K562 (cell line): ENCODE measurements at regions not wholly inside any gene's neighbourhood (a gene's known extent, or its start where the extent isn't known, plus 50 kb on each side); places are given as distances from the start of the nearest gene placed in this dataset.

Source experiments
- ATAC-seq: fragments of 200-7000 bp; cut with Tn5 transposase; 3 replicates; pipeline ENCODE4 v1.9.1; 2020; ENCODE audit warnings: moderate library complexity
- BruUV-seq: library from RNA; stranded (reverse); fragments of 400-500 nt; replicated peaks from 2 replicates; lab custom pipeline; 2021; lab: Mats Ljungman, UMichigan
- CTCF ChIA-PET: fragments of 300-600 bp; formaldehyde crosslinking; extraction: SDS; loops from one replicate; lab custom pipeline; 2021; ENCODE audit warnings: low intra/inter-chr PET ratio; lab: Yijun Ruan, JAX
- POLR2A ChIA-PET: fragments of 300-600, 350-650 bp; sonication (Branson Sonifier 250); formaldehyde crosslinking; extraction: SDS; loops from one replicate; lab custom pipeline; 2021; ENCODE audit warnings: antibody characterized with exemption, inconsistent platforms; lab: Yijun Ruan, JAX
- DNase-seq, 4 experiments: peaks; one replicate each; pipeline versions ENCODE4 v3.0.0 to v3.0.0-alpha.2; 2011 to 2018; ENCODE audit warnings: low spot score in 3 of 4, mixed read lengths in 3 of 4; ENCODE audit errors: extremely low read depth in 1 of 4
- FAIRE-seq: peaks from 2 replicates; lab custom pipeline; 2011; peaks lifted over from hg19 to GRCh38; lab: Jason Lieb, UNC
- H2AFZ ChIP-seq: 2 replicates; pipeline ENCODE4 v1.6.0; 2011; ENCODE audit warnings: low read depth, low read length, control low read depth, inconsistent platforms
- H3K27ac ChIP-seq: fragments of 200-600 bp; 3 replicates; pipeline ENCODE4 v1.8.0; 2011; ENCODE audit warnings: low read depth, mild to moderate bottlenecking, control low read depth, inconsistent platforms, low read length, moderate library complexity, mixed read lengths; ENCODE audit errors: extremely low read depth
- H3K27me3 ChIP-seq, 2 experiments: fragments of 300-600 bp in 1 of 2; 2 replicates in 1 of 2; 3 replicates in 1 of 2; pipeline versions ENCODE4 v1.6.0 to v1.8.0; 2011; ENCODE audit warnings: inconsistent platforms in 2 of 2, low read length in 2 of 2, mild to moderate bottlenecking in 1 of 2, mixed read lengths in 1 of 2, moderate library complexity in 1 of 2; ENCODE audit not compliant: control insufficient read depth in 2 of 2, insufficient read depth in 2 of 2
- H3K36me3 ChIP-seq: fragments of 300-600 bp; 3 replicates; pipeline ENCODE4 v1.8.0; 2011; ENCODE audit warnings: mild to moderate bottlenecking, low read length, inconsistent platforms; ENCODE audit not compliant: control insufficient read depth, insufficient read depth
- H3K4me1 ChIP-seq, 2 experiments: fragments of 200-600 bp in 1 of 2; replicated peaks in 1 of 2; 2 replicates in 1 of 2; 3 replicates in 1 of 2; pipeline versions ENCODE4 v1.5.1 to v1.8.0; 2011; ENCODE audit warnings: inconsistent platforms in 2 of 2, low read length in 2 of 2, mild to moderate bottlenecking in 1 of 2, mixed read lengths in 1 of 2, moderate library complexity in 1 of 2; ENCODE audit not compliant: control insufficient read depth in 2 of 2, insufficient read depth in 2 of 2
- H3K4me2 ChIP-seq: 2 replicates; pipeline ENCODE4 v1.6.1; 2011; ENCODE audit warnings: low read length, control low read depth, inconsistent platforms, mixed read lengths; ENCODE audit not compliant: insufficient read depth
- H3K4me3 ChIP-seq: fragments of 200-600 bp; sonication (generic), shearing (Covaris generic); 2 replicates; pipeline ENCODE4 v1.5.1; 2016; ENCODE audit warnings: control low read depth, inconsistent platforms
- H3K79me2 ChIP-seq: fragments of 200-600 bp; 3 replicates; pipeline ENCODE4 v1.8.0; 2011; ENCODE audit warnings: low read length, inconsistent platforms; ENCODE audit not compliant: control insufficient read depth, insufficient read depth
- H3K9ac ChIP-seq, 2 experiments: 2 replicates each; pipeline versions ENCODE4 v1.6.0 to v1.6.1; 2011; ENCODE audit warnings: low read depth in 2 of 2, low read length in 2 of 2, control low read depth in 1 of 2, inconsistent platforms in 1 of 2, mild to moderate bottlenecking in 1 of 2, mixed read lengths in 1 of 2; ENCODE audit not compliant: insufficient read depth in 1 of 2
- H3K9me1 ChIP-seq: one replicate; pipeline ENCODE4 v1.6.0; 2011; ENCODE audit warnings: inconsistent platforms, mild to moderate bottlenecking, low read length, moderate library complexity; ENCODE audit not compliant: control insufficient read depth, insufficient read depth
- H3K9me3 ChIP-seq: replicated peaks from 2 replicates; pipeline ENCODE4 v1.5.1; 2011; ENCODE audit warnings: low read depth, low read length, inconsistent platforms; ENCODE audit not compliant: control insufficient read depth, insufficient read depth
- H4K20me1 ChIP-seq: replicated peaks from 2 replicates; pipeline ENCODE4 v1.6.1; 2011; ENCODE audit warnings: low read length, inconsistent platforms, mixed read lengths; ENCODE audit not compliant: control insufficient read depth, insufficient read depth
- RB1 ChIP-seq: fragments of 450-650 bp; IDR thresholded peaks from 2 replicates; pipeline ENCODE4 v1.6.1; 2017; ENCODE audit warnings: low read depth, mild to moderate bottlenecking
- RBFOX2 ChIP-seq: fragments of 200-400 bp; formaldehyde crosslinking; IDR thresholded peaks from 2 replicates; pipeline ENCODE4 v1.6.1; 2017; ENCODE audit warnings: low read depth, mild to moderate bottlenecking, low read length, moderate library complexity
- SIRT6 ChIP-seq: IDR thresholded peaks from one replicate; pipeline ENCODE4 v1.6.1; 2012; ENCODE audit warnings: low read depth, mild to moderate bottlenecking, control low read depth, inconsistent platforms, low read length, moderate library complexity
- UBTF ChIP-seq, 2 experiments: IDR thresholded peaks; 2 replicates each; pipeline ENCODE4 v1.6.1; 2012; ENCODE audit warnings: improper control_type of control experiment in 2 of 2, low read depth in 2 of 2, low read length in 2 of 2, borderline replicate concordance in 1 of 2
- ZKSCAN8 ChIP-seq: fragments of 200-800 bp; sonication (Bioruptor generic); IDR thresholded peaks from 2 replicates; pipeline ENCODE4 v1.6.1; 2016; ENCODE audit warnings: missing genetic modification characterization, missing compliant biosample characterization
- ZNF174 ChIP-seq: fragments of 250-450 bp; sonication (Bioruptor Pico); IDR thresholded peaks from 2 replicates; pipeline ENCODE4 v1.4.0; 2020; ENCODE audit warnings: mild to moderate bottlenecking
- ZNF212 ChIP-seq: fragments of 450-650 bp; formaldehyde crosslinking; IDR thresholded peaks from 2 replicates; pipeline ENCODE4 v1.4.0; 2020; ENCODE audit warnings: mild to moderate bottlenecking
- ZNF507 ChIP-seq: conservative IDR thresholded peaks from 2 replicates; pipeline ENCODE4 v1.6.1; 2017; ENCODE audit warnings: missing genetic modification characterization, missing compliant biosample characterization
- ZNF512 ChIP-seq: IDR thresholded peaks from 2 replicates; pipeline ENCODE4 v1.6.1; 2016; ENCODE audit warnings: missing genetic modification characterization, missing compliant biosample characterization
- ZNF780A ChIP-seq: fragments of 250-450 bp; sonication (Bioruptor Pico); IDR thresholded peaks from 2 replicates; pipeline ENCODE4 v1.5.0; 2021; ENCODE audit warnings: mild to moderate bottlenecking
- WGBS: fragments of 100-300 bp; shearing (Covaris generic); methylation state at CpG from one replicate; pipeline ENCODE4 v1.1.6; 2016; ENCODE audit warnings: low coverage, mixed read lengths; ENCODE audit not compliant: insufficient coverage; ENCODE audit errors: missing lambda C conversion rate; 5-methylcytosine and 5-hydroxymethylcytosine counted together
- in situ Hi-C: fragments of 300-500 bp; cut with MboI; formaldehyde crosslinking; loops from 4 replicates; pipeline ENCODE4 v1.15.0; 2018; ENCODE audit warnings: inconsistent platforms, mixed read lengths
- intact Hi-C: fragments of 100-400 bp; cut with micrococcal nuclease; formaldehyde crosslinking; loops from 2 replicates; pipeline ENCODE4 v1.14.2; 2022
- TF ChIP-seq, protein P1 (sequence below): sonication (generic); formaldehyde crosslinking; IDR thresholded peaks from 2 replicates; pipeline ENCODE4 v1.8.0; 2022; ENCODE audit warnings: missing genetic modification reagents, mild to moderate bottlenecking, moderate library complexity, borderline replicate concordance

DNA sequence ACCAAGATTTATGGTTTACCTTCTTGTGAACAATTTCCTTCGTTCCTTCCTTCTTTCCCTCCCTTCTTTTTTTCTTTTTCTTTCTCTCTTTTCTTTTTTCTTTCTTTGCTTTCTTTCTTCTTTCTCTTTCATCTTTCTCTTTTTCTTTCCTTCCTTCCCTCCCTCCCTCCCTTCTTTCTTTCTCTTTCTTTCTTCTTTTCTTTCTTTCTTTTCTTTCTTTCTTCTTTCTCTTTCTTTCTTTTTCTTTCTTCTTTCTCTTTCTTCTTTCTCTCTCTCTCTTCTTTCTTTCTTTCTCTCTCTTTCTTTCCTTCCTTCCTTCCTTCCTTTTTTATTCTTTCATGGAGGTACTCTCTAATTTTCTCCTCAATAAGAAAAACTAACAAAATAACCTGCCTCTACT lies 462.1 kb upstream of the ATP2B1 start:
- Histone ChIP-seq H3K79me2 (no peaks in the 10 kb centered on the region), H4K20me1 (no peaks in the 10 kb centered on the region), H3K4me1 (no peaks in the 10 kb centered on the region), H3K36me3 (no peaks in the 10 kb centered on the region), H3K9ac (no peak overlapping the region), H3K27me3 (no peaks in the 10 kb centered on the region), H3K9me1 (no peaks in the 10 kb centered on the region), H3K27ac (no peak overlapping the region), H3K9me3 (no peaks in the 10 kb centered on the region), H3K4me2 (no peak overlapping the region), H3K4me3 (no peak overlapping the region), H2AFZ (no peak overlapping the region)
- in situ Hi-C loops (no loop called here), intact Hi-C loops (no loop called here)
- peak; percentile 66 for TF ChIP-seq ZNF512 (tag)
- TF ChIP-seq ZNF780A (CRISPR knock-in tag), result no peak
- DNase-seq (no peak), FAIRE-seq (no peak), ATAC-seq (no peak)
- CTCF ChIA-PET, result no interaction called here
- POLR2A ChIA-PET, result no interaction called here
- no TSS peak for BruUV-seq
- WGBS, result 0% methylated on average over 1 of the region's 1 CpG

DNA sequence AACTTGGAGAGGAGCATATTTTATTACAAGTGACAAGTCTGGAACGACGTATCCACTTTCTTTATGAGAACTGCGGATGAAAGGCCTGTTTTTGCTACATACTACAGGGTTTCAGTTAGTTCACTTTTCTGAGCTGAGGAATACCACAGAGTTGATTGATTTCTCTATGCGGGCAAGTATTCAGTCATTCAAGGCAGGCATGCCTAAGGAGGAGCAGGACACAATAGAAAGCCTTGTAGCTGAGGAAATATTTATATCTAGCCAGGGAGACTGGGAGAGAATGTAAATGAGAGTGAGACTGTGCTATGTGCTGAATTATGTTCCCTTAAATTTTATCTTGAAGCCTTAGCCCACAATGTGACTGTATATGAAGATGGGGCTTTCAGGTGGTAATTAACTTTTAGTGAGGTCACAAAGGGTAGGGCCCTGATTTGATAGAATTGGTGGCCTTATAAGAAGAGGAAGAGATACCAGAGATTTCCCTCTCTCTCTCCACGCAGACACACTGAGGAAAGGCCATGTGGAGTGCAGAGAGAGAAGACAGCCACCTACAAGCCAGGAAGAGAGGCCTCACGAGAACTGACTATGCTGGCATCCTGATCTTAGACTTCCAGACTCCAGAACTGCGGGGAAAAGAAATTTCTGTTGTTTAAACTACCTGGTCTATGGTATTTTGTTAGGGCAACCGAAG lies 459.0 kb upstream of the ATP2B1 start:
- no peaks in the 10 kb centered on the region for H3K36me3 ChIP-seq
- FAIRE-seq (no peak), ATAC-seq (no peak), DNase-seq (no peak)
- H3K4me1 ChIP-seq, result no peaks in the 10 kb centered on the region
- H3K4me3 ChIP-seq, result no peak overlapping the region
- TF ChIP-seq ZNF174 (CRISPR knock-in tag) (no peak), RBFOX2 (no peak), RB1 (no peak), ZKSCAN8 (CRISPR knock-in tag) (no peak), SIRT6 (no peak), UBTF (IDR thresholded peaks at IDR 0.05; ENCODE audit: borderline replicate concordance in 1 of 2, low read depth in 2 of 2, low read length in 2 of 2) (no peak), ZNF780A (CRISPR knock-in tag) (no peak), ZNF507 (tag) (no peak), ZNF212 (CRISPR knock-in tag) (no peak)
- TF ChIP-seq, protein P1, sequence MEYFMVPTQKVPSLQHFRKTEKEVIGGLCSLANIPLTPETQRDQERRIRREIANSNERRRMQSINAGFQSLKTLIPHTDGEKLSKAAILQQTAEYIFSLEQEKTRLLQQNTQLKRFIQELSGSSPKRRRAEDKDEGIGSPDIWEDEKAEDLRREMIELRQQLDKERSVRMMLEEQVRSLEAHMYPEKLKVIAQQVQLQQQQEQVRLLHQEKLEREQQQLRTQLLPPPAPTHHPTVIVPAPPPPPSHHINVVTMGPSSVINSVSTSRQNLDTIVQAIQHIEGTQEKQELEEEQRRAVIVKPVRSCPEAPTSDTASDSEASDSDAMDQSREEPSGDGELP (CRISPR knock-in tag), result no peak
- H3K27me3 ChIP-seq, result no peaks in the 10 kb centered on the region
- no peaks in the 10 kb centered on the region for H4K20me1 ChIP-seq
- no peaks in the 10 kb centered on the region for H3K9me1 ChIP-seq
- BruUV-seq, result no TSS peak
- intact Hi-C loops (no loop called here), in situ Hi-C loops (no loop called here)
- WGBS, result 0% methylated on average over 8 of the region's 8 CpGs
- ChIA-PET POLR2A (no interaction called here), CTCF (no interaction called here)
- H3K79me2 ChIP-seq, result no peaks in the 10 kb centered on the region
- no peak overlapping the region for H2AFZ ChIP-seq
- H3K27ac ChIP-seq, result no peak overlapping the region
- H3K9me3 ChIP-seq, result no peaks in the 10 kb centered on the region
- H3K9ac ChIP-seq, result no peak overlapping the region
- H3K4me2 ChIP-seq, result no peak overlapping the region
